Right atrium auricular region (tissue), 2 donors: ENCODE measurements at regions not wholly inside any gene's neighbourhood (a gene's known extent, or its start where the extent isn't known, plus 50 kb on each side); places are given as distances from the start of the nearest gene placed in this dataset.

ENCODE experiments used
- DNase-seq: peaks from one replicate; pipeline ENCODE4 v3.0.0-alpha.2; 2019; ENCODE audit warnings: low spot score
- H3K27ac ChIP-seq, 2 donors: fragments of 200-600 bp; sonication (generic); 1 replicate in 1 of 2; 2 replicates in 1 of 2; pipeline ENCODE4 v1.5.1; 2016 to 2019
- H3K27me3 ChIP-seq, 2 donors: fragments of 200-600 bp; sonication (generic); one replicate each; pipeline versions ENCODE4 v1.5.1 to v1.6.0; 2017 to 2019
- H3K36me3 ChIP-seq: fragments of 200-600 bp; sonication (generic); one replicate; pipeline ENCODE4 v1.5.1; 2016
- H3K4me1 ChIP-seq, 2 donors: fragments of 200-600 bp; sonication (generic); one replicate each; pipeline versions ENCODE4 v1.5.1 to v1.6.0; 2017 to 2019
- H3K4me3 ChIP-seq, 2 donors: fragments of 200-600 bp; sonication (generic); 1 replicate in 1 of 2; 2 replicates in 1 of 2; pipeline ENCODE4 v1.5.1; 2017 to 2019; ENCODE audit warnings: mild to moderate bottlenecking in 1 of 2, moderate library complexity in 1 of 2
- H3K9me3 ChIP-seq, 2 donors: fragments of 200-600 bp; sonication (generic); one replicate each; pipeline ENCODE4 v1.5.1; 2019
- CTCF ChIP-seq, 2 donors: fragments of 200-600 bp; sonication (generic); IDR thresholded peaks; one replicate each; pipeline ENCODE4 v1.5.1; 2019; ENCODE audit warnings: antibody characterized with exemption in 2 of 2

GRCh38 chr2:237262838-237263771 lies 150.9 kb downstream of the COL6A3 start:
- Histone ChIP-seq H3K36me3 (no peaks in the 10 kb centered on the region), H3K9me3 (no peaks in the 10 kb centered on the region), H3K27me3 (no peaks in the 10 kb centered on the region), H3K4me1 (no peaks in the 10 kb centered on the region), H3K27ac (peak overlapping the region in 1 of 2 donors; percentile 62), H3K4me3 (no peak overlapping the region)
- no peak for DNase-seq
- no peak for TF ChIP-seq CTCF (IDR thresholded peaks at IDR 0.05)

GRCh38 chr2:237264480-237265219 lies 149.3 kb downstream of the COL6A3 start:
- no peak for TF ChIP-seq CTCF (IDR thresholded peaks at IDR 0.05)
- Histone ChIP-seq H3K4me1 (no peaks in the 10 kb centered on the region), H3K27ac (no peak overlapping the region), H3K27me3 (no peaks in the 10 kb centered on the region), H3K9me3 (no peaks in the 10 kb centered on the region), H3K4me3 (no peak overlapping the region), H3K36me3 (no peaks in the 10 kb centered on the region)
- DNase-seq: no peak

- Histone ChIP-seq H3K4me3 (no peak overlapping the region), H3K4me1 (no peaks in the 10 kb centered on the region), H3K9me3 (no peaks in the 10 kb centered on the region), H3K27me3 (no peaks in the 10 kb centered on the region), H3K36me3 (no peaks in the 10 kb centered on the region), H3K27ac (peak overlapping the region in 1 of 2 donors; percentile 67)
- TF ChIP-seq CTCF (IDR thresholded peaks at IDR 0.05): no peak
- no peak for DNase-seq
These were observed 145.8 kb downstream of the COL6A3 start for GRCh38 chr2:237268004-237268708.

GRCh38 chr2:237269138-237269875 lies 144.7 kb downstream of the COL6A3 start:
- Histone ChIP-seq H3K27ac (peak overlapping the region in 1 of 2 donors; percentile 29), H3K9me3 (no peaks in the 10 kb centered on the region)

More at GRCh38 chr2:237269138-237269875, 144.7 kb downstream of the COL6A3 start:
- Histone ChIP-seq H3K36me3 (no peaks in the 10 kb centered on the region), H3K4me1 (no peaks in the 10 kb centered on the region), H3K27me3 (no peaks in the 10 kb centered on the region), H3K4me3 (no peak overlapping the region)
- no peak for TF ChIP-seq CTCF (IDR thresholded peaks at IDR 0.05)
- DNase-seq: no peak
